ENCODE measurements at regions not wholly inside any gene's neighbourhood (a gene's known extent, or its start where the extent isn't known, plus 50 kb on each side); places are given as distances from the start of the nearest gene placed in this dataset.

- Histone ChIP-seq H3K36me3 (ENCODE audit: control insufficient read depth, insufficient read depth, low read length) (no peaks in the 10 kb centered on the region), H3K27me3 (replicated peaks; ENCODE audit: control insufficient read depth, insufficient read depth, low read length) (no peaks in the 10 kb centered on the region; the same call in 1 of the 2 replicates), H3K4me3 (replicated peaks; ENCODE audit: low read depth, low read length) (no peak overlapping the region)
- no peak for DNase-seq (ENCODE audit: extremely low read depth, insufficient read length)
- no peak for TF ChIP-seq CTCF (IDR thresholded peaks at IDR 0.05; ENCODE audit: insufficient read depth, low read length, poor library complexity, severe bottlenecking)
Observed at GRCh38 chr5:174348311-174348981, 302.9 kb downstream of the NSG2 start.

GRCh38 chr5:174352681-174353080, 307.2 kb downstream of the NSG2 start:
- no peaks in the 10 kb centered on the region; the same call in 1 of the 2 replicates for H3K27me3 ChIP-seq (replicated peaks; ENCODE audit: control insufficient read depth, insufficient read depth, low read length)
- TF ChIP-seq CTCF (IDR thresholded peaks at IDR 0.05; ENCODE audit: insufficient read depth, low read length, poor library complexity, severe bottlenecking): no peak
- no peaks in the 10 kb centered on the region for H3K36me3 ChIP-seq (ENCODE audit: control insufficient read depth, insufficient read depth, low read length)
- no peak overlapping the region for H3K4me3 ChIP-seq (replicated peaks; ENCODE audit: low read depth, low read length)
- DNase-seq (ENCODE audit: extremely low read depth, insufficient read length): no peak

- no peak for TF ChIP-seq CTCF (IDR thresholded peaks at IDR 0.05; ENCODE audit: insufficient read depth, low read length, poor library complexity, severe bottlenecking)
- no peak for DNase-seq (ENCODE audit: extremely low read depth, insufficient read length)
- no peaks in the 10 kb centered on the region; the same call in 1 of the 2 replicates for H3K27me3 ChIP-seq (replicated peaks; ENCODE audit: control insufficient read depth, insufficient read depth, low read length)
Observed at GRCh38 chr5:174354571-174354970, 309.1 kb downstream of the NSG2 start.

DNA sequence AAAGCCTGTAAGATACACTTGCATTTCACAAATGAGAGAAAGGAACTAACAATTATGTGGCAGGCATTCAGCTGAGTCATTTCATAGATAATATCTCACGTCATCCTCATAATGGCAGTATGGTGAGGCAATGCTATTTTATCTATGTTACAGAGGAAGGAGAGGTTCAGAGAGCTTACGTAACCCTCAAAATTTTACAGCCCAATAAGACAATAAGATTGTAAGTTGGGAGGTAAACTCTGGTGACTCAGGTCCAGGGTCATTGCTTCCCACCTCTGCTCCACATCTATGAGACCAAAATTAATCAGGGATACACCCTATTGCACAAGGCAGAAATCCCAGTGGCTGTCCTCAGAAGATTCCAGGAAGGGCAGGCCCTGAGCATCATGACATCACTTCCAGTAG, 309.7 kb downstream of the NSG2 start:
- H3K27me3 ChIP-seq (replicated peaks; ENCODE audit: control insufficient read depth, insufficient read depth, low read length): no peaks in the 10 kb centered on the region; the same call in 1 of the 2 replicates
- no peak for DNase-seq (ENCODE audit: extremely low read depth, insufficient read length)
- no peaks in the 10 kb centered on the region for H3K36me3 ChIP-seq (ENCODE audit: control insufficient read depth, insufficient read depth, low read length)
- TF ChIP-seq CTCF (IDR thresholded peaks at IDR 0.05; ENCODE audit: insufficient read depth, low read length, poor library complexity, severe bottlenecking): no peak
- no peak overlapping the region for H3K4me3 ChIP-seq (replicated peaks; ENCODE audit: low read depth, low read length)

More at GRCh38 chr5:174354571-174354970, 309.1 kb downstream of the NSG2 start:
- H3K4me3 ChIP-seq (replicated peaks; ENCODE audit: low read depth, low read length): no peak overlapping the region
- H3K36me3 ChIP-seq (ENCODE audit: control insufficient read depth, insufficient read depth, low read length): no peaks in the 10 kb centered on the region

DNA sequence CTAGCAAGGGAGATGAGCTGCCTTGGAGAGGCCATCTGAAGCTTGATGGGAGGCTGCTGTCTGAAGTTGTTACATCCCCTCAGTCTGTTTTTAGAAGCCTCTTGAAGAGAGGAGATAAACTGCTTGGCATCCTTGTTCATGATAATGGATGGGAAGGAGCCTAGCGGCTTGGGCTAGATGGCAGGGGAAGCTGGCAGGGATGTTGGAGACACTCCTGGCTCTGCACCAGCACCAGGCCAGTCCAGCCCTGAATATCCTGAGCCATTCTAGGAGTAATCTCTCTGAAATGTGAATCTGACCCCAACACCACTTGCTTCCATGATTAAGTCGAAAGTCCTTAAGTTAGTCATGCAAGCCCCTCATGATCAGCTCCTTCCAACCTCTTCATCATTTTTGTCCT, 310.5 kb downstream of the NSG2 start:
- TF ChIP-seq CTCF (IDR thresholded peaks at IDR 0.05; ENCODE audit: insufficient read depth, low read length, poor library complexity, severe bottlenecking): no peak
- Histone ChIP-seq H3K27me3 (replicated peaks; ENCODE audit: control insufficient read depth, insufficient read depth, low read length) (no peaks in the 10 kb centered on the region), H3K4me3 (replicated peaks; ENCODE audit: low read depth, low read length) (no peak overlapping the region)

More for the DNA sequence above, 310.5 kb downstream of the NSG2 start:
- H3K36me3 ChIP-seq (ENCODE audit: control insufficient read depth, insufficient read depth, low read length): no peaks in the 10 kb centered on the region
- no peak for DNase-seq (ENCODE audit: extremely low read depth, insufficient read length)

Measured in GM06990 (cell line).